ENCODE measurements at regions not wholly inside any gene's neighbourhood (a gene's known extent, or its start where the extent isn't known, plus 50 kb on each side); places are given as distances from the start of the nearest gene placed in this dataset.

GRCh38 chr4:24417206-24417605 is 167.1 kb downstream of the DHX15 start:
- no peak for DNase-seq

GRCh38 chr4:24416293-24416692 is 168.1 kb downstream of the DHX15 start:
- DNase-seq = no peak

- no peak for DNase-seq
Observed at GRCh38 chr4:24413311-24413784, 171.0 kb downstream of the DHX15 start.

GRCh38 chr4:24411806-24412205 is 172.5 kb downstream of the DHX15 start:
- DNase-seq = no peak

GRCh38 chr4:24411299-24411698 is 173.1 kb downstream of the DHX15 start:
- no peak for DNase-seq

GRCh38 chr4:24408640-24409039 is 175.7 kb downstream of the DHX15 start:
- no peak for DNase-seq

GRCh38 chr4:24405926-24406325 is 178.4 kb downstream of the DHX15 start:
- no peak for DNase-seq

GRCh38 chr4:24405341-24405740 is 179.0 kb downstream of the DHX15 start:
- no peak for DNase-seq

- DNase-seq = no peak
Observed at GRCh38 chr4:24404281-24404680, 180.1 kb downstream of the DHX15 start.

GRCh38 chr4:24403265-24403664 is 181.1 kb downstream of the DHX15 start:
- no peak for DNase-seq

GRCh38 chr4:24400537-24400936 is 183.8 kb downstream of the DHX15 start:
- no peak for DNase-seq

- no peak for DNase-seq
Observed at GRCh38 chr4:24396988-24397387, 187.4 kb downstream of the DHX15 start.

GRCh38 chr4:24395937-24396336 is 188.4 kb downstream of the DHX15 start:
- no peak for DNase-seq

- no peak for DNase-seq
Observed at GRCh38 chr4:24394041-24394440, 190.3 kb downstream of the DHX15 start.

- DNase-seq = no peak
Observed at GRCh38 chr4:24392613-24393012, 191.7 kb downstream of the DHX15 start.

- DNase-seq = no peak
Observed at GRCh38 chr4:24382381-24382780, 202.0 kb downstream of the DHX15 start.

- no peak for DNase-seq
Observed at GRCh38 chr4:24380957-24381665, 203.2 kb downstream of the DHX15 start.

GRCh38 chr4:24373704-24374103 is 210.7 kb downstream of the DHX15 start:
- no peak for DNase-seq

- no peak for DNase-seq
Observed at GRCh38 chr4:24372881-24373280, 211.5 kb downstream of the DHX15 start.

GRCh38 chr4:24372341-24372740 is 212.0 kb downstream of the DHX15 start:
- no peak for DNase-seq

- DNase-seq = no peak
Observed at GRCh38 chr4:24370421-24370820, 213.9 kb downstream of the DHX15 start.

- DNase-seq = no peak
Observed at GRCh38 chr4:24369507-24370029, 214.8 kb downstream of the DHX15 start.

GRCh38 chr4:24368801-24369200 is 215.6 kb downstream of the DHX15 start:
- no peak for DNase-seq

GRCh38 chr4:24364852-24365251 is 219.5 kb downstream of the DHX15 start:
- no peak for DNase-seq

GRCh38 chr4:24364249-24364648 is 220.1 kb downstream of the DHX15 start:
- no peak for DNase-seq
